ENCODE measurements at regions not wholly inside any gene's neighbourhood (a gene's known extent, or its start where the extent isn't known, plus 50 kb on each side); places are given as distances from the start of the nearest gene placed in this dataset.

- Histone ChIP-seq H3K36me3 (no peaks in the 10 kb centered on the region), H3K9me3 (no peaks in the 10 kb centered on the region), H3K27ac (no peak overlapping the region), H3K27me3 (no peaks in the 10 kb centered on the region), H3K4me3 (no peak overlapping the region), H3K4me1 (no peaks in the 10 kb centered on the region)
- DNase-seq (ENCODE audit: low spot score), result no peak
- no peak for TF ChIP-seq CTCF (IDR thresholded peaks at IDR 0.05)
Measured at GRCh38 chr1:191675856-191676783, 482.1 kb upstream of the RGS18 start.

GRCh38 chr1:191685669-191686068 is 472.6 kb upstream of the RGS18 start:
- no peak for TF ChIP-seq CTCF (IDR thresholded peaks at IDR 0.05)
- H3K27ac ChIP-seq, result no peak overlapping the region
- no peaks in the 10 kb centered on the region for H3K9me3 ChIP-seq
- H3K27me3 ChIP-seq, result no peaks in the 10 kb centered on the region
- no peak for DNase-seq (ENCODE audit: low spot score)
- H3K4me3 ChIP-seq, result no peak overlapping the region
- no peaks in the 10 kb centered on the region for H3K36me3 ChIP-seq
- no peaks in the 10 kb centered on the region for H3K4me1 ChIP-seq

DNA sequence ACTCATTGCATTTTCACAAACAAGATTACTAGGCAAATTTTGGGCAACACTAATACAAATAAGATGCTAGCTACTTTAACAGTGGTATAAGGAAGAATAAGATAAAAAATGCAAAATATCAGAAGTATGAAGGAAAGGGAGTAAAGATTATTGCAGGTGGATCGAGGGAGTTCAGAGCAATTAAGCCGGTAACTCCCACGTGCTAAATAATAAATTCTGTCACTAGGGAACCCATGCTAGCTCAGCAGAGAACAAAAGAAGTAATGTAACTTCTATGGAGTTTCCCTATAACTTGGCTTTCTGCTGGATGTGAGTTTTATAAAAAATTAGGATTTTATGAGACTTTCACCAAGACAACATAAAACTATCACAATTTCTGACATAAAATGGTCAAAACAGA is 470.5 kb upstream of the RGS18 start:
- Histone ChIP-seq H3K27ac (no peak overlapping the region), H3K4me3 (no peak overlapping the region), H3K4me1 (no peaks in the 10 kb centered on the region), H3K9me3 (no peaks in the 10 kb centered on the region), H3K36me3 (no peaks in the 10 kb centered on the region), H3K27me3 (no peaks in the 10 kb centered on the region)
- no peak for DNase-seq (ENCODE audit: low spot score)
- TF ChIP-seq CTCF (IDR thresholded peaks at IDR 0.05), result no peak

DNA sequence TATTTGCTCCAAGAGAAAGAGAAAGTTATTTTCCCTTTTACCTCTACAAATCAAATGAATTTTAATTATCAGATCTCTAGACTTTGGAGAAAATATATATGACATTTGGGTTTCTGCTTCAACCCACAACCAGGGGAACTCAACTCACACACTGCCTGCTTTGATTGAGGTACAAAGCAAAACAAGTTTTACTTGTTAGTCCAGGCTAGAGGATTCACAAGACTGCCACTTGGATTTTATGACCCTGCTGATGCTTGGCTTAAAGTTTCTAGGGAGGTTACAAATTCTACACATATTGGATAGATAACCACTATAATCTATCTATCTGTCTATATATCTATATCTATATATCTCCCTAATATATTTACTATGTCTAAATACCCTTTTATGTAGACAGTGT is 467.3 kb upstream of the RGS18 start:
- no peaks in the 10 kb centered on the region for H3K4me1 ChIP-seq
- no peaks in the 10 kb centered on the region for H3K9me3 ChIP-seq
- H3K36me3 ChIP-seq, result no peaks in the 10 kb centered on the region
- no peak overlapping the region for H3K4me3 ChIP-seq
- H3K27me3 ChIP-seq, result no peaks in the 10 kb centered on the region
- TF ChIP-seq CTCF (IDR thresholded peaks at IDR 0.05), result no peak
- no peak for DNase-seq (ENCODE audit: low spot score)
- no peak overlapping the region for H3K27ac ChIP-seq

DNA sequence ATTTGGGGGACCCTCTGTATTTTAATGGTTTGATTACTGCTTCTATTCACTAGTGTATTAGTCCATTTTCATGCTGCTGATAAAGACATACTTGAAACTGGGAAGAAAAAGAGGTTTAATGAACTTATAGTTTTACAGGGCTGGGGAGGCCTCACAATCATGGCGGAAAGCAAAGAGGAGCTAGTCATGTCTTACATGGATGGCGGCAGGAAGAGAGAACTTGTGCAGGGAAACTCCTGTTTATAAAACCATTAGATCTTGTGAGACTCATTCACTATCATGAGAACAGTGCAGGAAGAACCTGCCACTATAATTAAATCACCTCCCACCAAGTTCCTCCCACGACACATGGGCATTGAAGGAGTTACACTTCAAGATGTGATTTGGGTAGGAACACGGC is 464.5 kb upstream of the RGS18 start:
- Histone ChIP-seq H3K4me1 (no peaks in the 10 kb centered on the region), H3K27ac (no peak overlapping the region), H3K4me3 (no peak overlapping the region), H3K27me3 (no peaks in the 10 kb centered on the region), H3K36me3 (no peaks in the 10 kb centered on the region), H3K9me3 (no peaks in the 10 kb centered on the region)
- no peak for DNase-seq (ENCODE audit: low spot score)
- no peak for TF ChIP-seq CTCF (IDR thresholded peaks at IDR 0.05)

GRCh38 chr1:191695865-191696264 is 462.4 kb upstream of the RGS18 start:
- H3K4me3 ChIP-seq, result no peak overlapping the region
- TF ChIP-seq CTCF (IDR thresholded peaks at IDR 0.05), result no peak
- H3K27me3 ChIP-seq, result no peaks in the 10 kb centered on the region
- no peaks in the 10 kb centered on the region for H3K36me3 ChIP-seq
- no peak overlapping the region for H3K27ac ChIP-seq
- no peaks in the 10 kb centered on the region for H3K4me1 ChIP-seq
- H3K9me3 ChIP-seq, result no peaks in the 10 kb centered on the region
- DNase-seq (ENCODE audit: low spot score), result no peak

Measured in right atrium auricular region (tissue), 2 donors.